AG09309 (cell line): ENCODE measurements at regions not wholly inside any gene's neighbourhood (a gene's known extent, or its start where the extent isn't known, plus 50 kb on each side); places are given as distances from the start of the nearest gene placed in this dataset.

Source experiments
- DNase-seq: peaks from one replicate; pipeline ENCODE4 v3.0.0-alpha.2; 2010; ENCODE audit warnings: low read depth
- H3K4me3 ChIP-seq: 2 replicates; pipeline ENCODE4 v1.5.1; 2011; ENCODE audit warnings: mild to moderate bottlenecking, low read depth, low read length, moderate library complexity; ENCODE audit not compliant: control insufficient read depth
- TF ChIP-seq, protein P1 (sequence below): IDR thresholded peaks from 2 replicates; pipeline ENCODE4 v1.5.1; 2011; ENCODE audit warnings: mild to moderate bottlenecking, low read depth, low read length, inconsistent platforms; ENCODE audit not compliant: insufficient read depth, control insufficient read depth; ENCODE audit errors: missing control alignments

DNA sequence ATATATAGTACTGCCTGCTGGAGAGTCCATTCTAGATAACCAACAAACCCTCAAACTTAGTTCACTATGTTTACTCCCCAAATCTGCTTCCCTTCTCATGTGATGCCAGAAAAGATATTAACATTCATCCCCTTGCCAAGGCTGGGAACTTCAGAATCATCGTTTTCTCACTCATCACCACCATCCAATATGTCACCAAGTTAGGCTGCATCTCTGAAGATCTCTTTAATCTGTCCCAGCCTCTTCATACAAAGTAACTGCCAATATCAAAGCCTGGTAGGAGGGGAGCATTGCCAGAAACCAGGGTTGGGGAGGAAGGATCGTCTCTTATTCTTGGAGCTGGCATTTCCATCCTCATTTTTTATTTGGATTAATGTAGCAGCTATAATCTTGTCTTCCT lies 71.6 kb downstream of the XCL2 start:
- no peak for DNase-seq
- TF ChIP-seq, protein P1, sequence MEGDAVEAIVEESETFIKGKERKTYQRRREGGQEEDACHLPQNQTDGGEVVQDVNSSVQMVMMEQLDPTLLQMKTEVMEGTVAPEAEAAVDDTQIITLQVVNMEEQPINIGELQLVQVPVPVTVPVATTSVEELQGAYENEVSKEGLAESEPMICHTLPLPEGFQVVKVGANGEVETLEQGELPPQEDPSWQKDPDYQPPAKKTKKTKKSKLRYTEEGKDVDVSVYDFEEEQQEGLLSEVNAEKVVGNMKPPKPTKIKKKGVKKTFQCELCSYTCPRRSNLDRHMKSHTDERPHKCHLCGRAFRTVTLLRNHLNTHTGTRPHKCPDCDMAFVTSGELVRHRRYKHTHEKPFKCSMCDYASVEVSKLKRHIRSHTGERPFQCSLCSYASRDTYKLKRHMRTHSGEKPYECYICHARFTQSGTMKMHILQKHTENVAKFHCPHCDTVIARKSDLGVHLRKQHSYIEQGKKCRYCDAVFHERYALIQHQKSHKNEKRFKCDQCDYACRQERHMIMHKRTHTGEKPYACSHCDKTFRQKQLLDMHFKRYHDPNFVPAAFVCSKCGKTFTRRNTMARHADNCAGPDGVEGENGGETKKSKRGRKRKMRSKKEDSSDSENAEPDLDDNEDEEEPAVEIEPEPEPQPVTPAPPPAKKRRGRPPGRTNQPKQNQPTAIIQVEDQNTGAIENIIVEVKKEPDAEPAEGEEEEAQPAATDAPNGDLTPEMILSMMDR, result no peak
- H3K4me3 ChIP-seq, result no peak overlapping the region

DNA sequence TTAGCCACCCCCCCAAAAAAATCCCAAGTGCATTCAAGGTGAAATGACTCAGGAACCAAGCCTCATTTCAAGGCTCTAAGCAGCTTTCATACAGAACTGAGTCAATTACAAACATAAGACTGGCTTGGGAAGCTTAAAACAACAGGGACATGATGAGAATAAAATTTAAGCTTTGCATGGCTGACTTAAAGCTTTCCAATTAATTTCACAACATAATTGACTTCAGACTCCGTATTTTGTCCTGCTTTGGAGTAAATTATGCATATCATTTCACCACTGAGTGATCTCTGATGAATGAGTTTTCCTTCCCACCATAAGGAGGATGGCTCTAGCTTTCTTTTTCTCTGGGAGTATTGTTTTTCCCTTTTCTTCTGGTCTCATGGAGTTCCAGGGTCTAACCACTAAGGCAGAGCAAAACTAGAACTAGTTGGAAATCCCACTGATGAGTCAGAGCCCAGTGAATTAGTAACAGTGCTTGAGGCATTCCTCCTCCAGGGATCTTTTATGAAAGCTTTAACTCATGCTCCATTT lies 72.8 kb downstream of the XCL2 start:
- no peak overlapping the region for H3K4me3 ChIP-seq
- DNase-seq, result peak; percentile 61

GRCh38 chr1:168469690-168470089 lies 74.1 kb downstream of the XCL2 start:
- DNase-seq, result peak; percentile 31
- H3K4me3 ChIP-seq, result no peak overlapping the region
- TF ChIP-seq, protein P1, result no peak

More for the DNA sequence above, 72.8 kb downstream of the XCL2 start:
- TF ChIP-seq, protein P1, result no peak

- TF ChIP-seq, protein P1, result no peak
- H3K4me3 ChIP-seq, result no peak overlapping the region
- no peak for DNase-seq
Measured at GRCh38 chr1:168468822-168469221, 75.0 kb downstream of the XCL2 start.

DNA sequence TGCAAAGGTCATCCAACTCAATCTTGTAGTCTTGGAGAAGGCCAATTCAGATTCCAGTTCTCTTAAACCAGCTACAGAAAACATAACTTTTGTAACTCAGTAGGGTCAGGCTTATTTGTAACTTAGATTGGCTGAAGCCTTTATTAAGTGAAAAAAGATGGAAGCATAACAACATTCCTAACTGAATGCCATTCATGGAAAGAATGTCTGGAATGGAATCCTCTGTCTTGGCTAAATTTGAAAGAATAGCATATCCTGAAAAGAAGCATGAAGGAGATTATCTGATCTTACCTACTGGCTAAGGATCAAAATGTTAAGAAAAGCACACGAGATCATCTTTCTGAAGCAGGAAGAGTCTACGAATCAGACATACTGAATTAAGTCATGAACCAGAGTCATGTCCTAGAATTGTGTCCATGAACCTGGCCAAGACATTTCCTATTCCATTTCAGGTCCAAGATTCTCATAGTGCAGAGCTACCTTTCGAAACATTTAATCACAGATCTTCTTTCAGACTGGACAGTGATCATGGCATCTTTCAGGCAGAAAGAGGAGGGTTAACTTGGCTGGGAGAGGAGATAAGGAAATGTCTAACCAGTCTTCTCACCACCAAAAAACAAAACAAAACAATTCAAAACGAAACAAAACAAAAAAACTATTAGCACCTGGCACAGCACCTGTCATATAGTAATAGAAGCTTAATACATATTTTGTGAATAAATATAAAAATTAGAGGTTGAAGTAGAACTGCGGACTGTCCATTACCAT lies 75.6 kb downstream of the XCL2 start:
- no peak for DNase-seq
- TF ChIP-seq, protein P1, result no peak
- no peak overlapping the region for H3K4me3 ChIP-seq

GRCh38 chr1:168467452-168467851 lies 76.3 kb downstream of the XCL2 start:
- DNase-seq, result no peak
- TF ChIP-seq, protein P1, result no peak
- no peak overlapping the region for H3K4me3 ChIP-seq
